ENCODE measurements at regions not wholly inside any gene's neighbourhood (a gene's known extent, or its start where the extent isn't known, plus 50 kb on each side); places are given as distances from the start of the nearest gene placed in this dataset.

DNA sequence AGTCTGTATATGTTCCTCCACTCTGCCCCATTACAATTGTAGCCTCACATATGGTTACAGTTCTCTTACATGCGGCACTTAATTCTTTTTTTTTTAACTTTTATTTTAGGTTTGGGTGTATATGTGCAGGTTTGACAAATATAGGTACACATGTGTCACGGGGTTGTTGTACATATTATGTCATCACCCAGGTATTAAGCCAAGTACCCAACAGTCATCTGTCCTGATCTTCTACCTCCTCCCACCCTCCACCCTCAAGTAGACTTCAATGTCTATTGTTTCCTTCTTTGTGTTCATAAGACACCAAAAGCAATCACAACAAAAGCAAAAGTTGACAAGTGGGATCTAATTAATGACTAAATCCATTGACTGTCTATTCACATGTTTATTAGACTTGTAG is 144.6 kb upstream of the TP63 start:
- Histone ChIP-seq H3K27ac (no peak overlapping the region), H3K36me3 (no peaks in the 10 kb centered on the region), H3K4me1 (no peaks in the 10 kb centered on the region), H3K4me3 (no peak overlapping the region), H3K27me3 (no peaks in the 10 kb centered on the region), H3K9me3 (no peaks in the 10 kb centered on the region)
- ATAC-seq (ENCODE audit: low FRiP score in 2 of 2), result no peak
- WGBS, 2 donors, result 46 to 48% methylated on average over 2 of the region's 2 CpGs
- TF ChIP-seq CTCF (IDR thresholded peaks at IDR 0.05) (no peak), EP300 (IDR thresholded peaks at IDR 0.05) (no peak), POLR2AphosphoS5 (IDR thresholded peaks at IDR 0.05) (no peak), POLR2A (IDR thresholded peaks at IDR 0.05) (no peak)
- DNase-seq, result no peak

DNA sequence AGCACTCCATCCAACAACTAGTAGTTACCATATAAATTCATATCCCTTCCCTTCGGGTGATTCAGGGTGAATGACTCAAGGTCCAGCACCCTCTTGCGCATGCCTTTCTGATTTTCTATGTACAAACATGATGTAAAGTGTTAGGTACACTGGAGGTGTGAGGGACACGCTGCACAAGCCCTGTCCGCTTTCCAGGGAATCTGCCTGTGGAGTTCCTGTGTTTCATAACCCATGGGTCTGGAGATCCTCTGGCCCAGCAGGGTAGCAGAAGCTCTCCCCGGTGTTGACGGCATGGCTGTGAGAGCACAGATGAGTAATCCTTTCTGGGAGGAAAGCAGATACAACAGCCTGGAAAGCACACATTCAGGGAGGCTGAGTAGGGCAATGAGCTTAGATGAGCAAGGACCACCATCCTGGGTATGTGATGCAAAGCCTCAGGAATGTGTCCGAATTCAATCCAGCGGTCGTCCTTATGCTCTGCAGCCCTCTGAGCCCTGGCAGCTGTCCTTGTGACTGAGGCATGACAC is 142.9 kb upstream of the TP63 start:
- no peak for DNase-seq
- Histone ChIP-seq H3K27me3 (no peaks in the 10 kb centered on the region), H3K9me3 (no peaks in the 10 kb centered on the region), H3K4me1 (no peaks in the 10 kb centered on the region), H3K27ac (no peak overlapping the region), H3K36me3 (no peaks in the 10 kb centered on the region), H3K4me3 (no peak overlapping the region)
- TF ChIP-seq POLR2AphosphoS5 (IDR thresholded peaks at IDR 0.05), result no peak
- TF ChIP-seq POLR2A (IDR thresholded peaks at IDR 0.05), result no peak
- no peak for TF ChIP-seq EP300 (IDR thresholded peaks at IDR 0.05)
- TF ChIP-seq CTCF (IDR thresholded peaks at IDR 0.05), result no peak
- WGBS, 2 donors, result 80 to 83% methylated on average over 9 of the region's 9 CpGs
- ATAC-seq (ENCODE audit: low FRiP score in 2 of 2), result no peak

DNA sequence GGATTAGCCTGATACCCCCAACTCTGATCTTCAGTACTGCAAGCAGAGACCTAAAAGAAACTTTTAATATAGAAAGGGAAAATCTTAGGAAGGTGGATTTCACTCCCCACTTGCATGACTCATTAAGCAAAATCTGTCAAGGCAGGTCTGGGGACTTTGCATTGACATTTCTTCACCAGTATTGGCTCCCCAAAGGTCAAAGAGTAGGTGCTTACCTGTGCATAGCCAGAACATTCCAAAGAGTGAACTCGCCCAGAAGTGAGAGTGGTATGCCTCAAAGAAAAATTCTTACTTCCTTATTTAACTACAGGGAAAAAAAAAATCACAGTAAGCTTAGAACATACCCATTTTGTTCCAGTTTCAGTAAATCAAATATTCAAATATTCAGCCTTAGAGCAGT is 140.9 kb upstream of the TP63 start:
- ATAC-seq (ENCODE audit: low FRiP score in 2 of 2) (no peak), DNase-seq (no peak)
- TF ChIP-seq POLR2A (IDR thresholded peaks at IDR 0.05) (no peak), POLR2AphosphoS5 (IDR thresholded peaks at IDR 0.05) (no peak), CTCF (IDR thresholded peaks at IDR 0.05) (no peak)
- Histone ChIP-seq H3K4me1 (no peaks in the 10 kb centered on the region), H3K27ac (no peak overlapping the region), H3K36me3 (no peaks in the 10 kb centered on the region), H3K27me3 (no peaks in the 10 kb centered on the region), H3K9me3 (no peaks in the 10 kb centered on the region), H3K4me3 (no peak overlapping the region)
- WGBS, 2 donors, result 35 to 66% methylated on average over 1 of the region's 1 CpG

DNA sequence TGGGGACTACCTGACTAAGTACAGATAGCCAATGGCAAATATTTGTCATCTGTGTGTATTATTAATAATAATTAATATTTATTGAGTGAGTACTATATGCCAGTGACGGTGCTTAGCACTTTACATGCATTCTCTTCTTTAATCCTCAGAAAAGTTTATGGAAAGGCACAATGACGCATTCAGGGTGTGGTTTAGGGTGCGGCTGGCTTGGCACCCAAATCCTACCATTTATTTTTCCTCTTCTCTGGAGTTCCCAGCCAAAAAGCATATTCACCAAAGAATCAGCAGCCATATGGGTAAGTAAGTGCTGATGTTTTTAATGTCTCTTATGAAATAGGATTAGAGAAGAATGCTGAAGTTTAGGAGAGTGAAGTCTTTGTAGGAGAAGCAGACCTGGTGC is 140.4 kb upstream of the TP63 start:
- TF ChIP-seq CTCF (IDR thresholded peaks at IDR 0.05) (no peak), POLR2AphosphoS5 (IDR thresholded peaks at IDR 0.05) (no peak), POLR2A (IDR thresholded peaks at IDR 0.05) (no peak), EP300 (IDR thresholded peaks at IDR 0.05) (no peak)
- H3K27ac ChIP-seq, result no peak overlapping the region
- WGBS, 2 donors, result 32 to 45% methylated on average over 3 of the region's 3 CpGs

GRCh38 chr3:189491831-189492230 is 139.4 kb upstream of the TP63 start:
- H3K27me3 ChIP-seq, result no peaks in the 10 kb centered on the region
- H3K27ac ChIP-seq, result no peak overlapping the region
- no peaks in the 10 kb centered on the region for H3K36me3 ChIP-seq
- TF ChIP-seq CTCF (IDR thresholded peaks at IDR 0.05) (no peak), EP300 (IDR thresholded peaks at IDR 0.05) (no peak), POLR2AphosphoS5 (IDR thresholded peaks at IDR 0.05) (no peak), POLR2A (IDR thresholded peaks at IDR 0.05) (no peak)
- H3K4me3 ChIP-seq, result no peak overlapping the region
- 80 to 93% methylated on average over 4 of the region's 4 CpGs for WGBS, 2 donors
- no peaks in the 10 kb centered on the region for H3K4me1 ChIP-seq
- no peak for ATAC-seq (ENCODE audit: low FRiP score in 2 of 2)
- DNase-seq, result no peak
- no peaks in the 10 kb centered on the region for H3K9me3 ChIP-seq

More for the DNA sequence above, 140.4 kb upstream of the TP63 start:
- Histone ChIP-seq H3K36me3 (no peaks in the 10 kb centered on the region), H3K4me1 (no peaks in the 10 kb centered on the region), H3K4me3 (no peak overlapping the region), H3K9me3 (no peaks in the 10 kb centered on the region), H3K27me3 (no peaks in the 10 kb centered on the region)
- ATAC-seq (ENCODE audit: low FRiP score in 2 of 2), result no peak
- DNase-seq, result no peak
